ENCODE measurements at regions not wholly inside any gene's neighbourhood (a gene's known extent, or its start where the extent isn't known, plus 50 kb on each side); places are given as distances from the start of the nearest gene placed in this dataset.

- Histone ChIP-seq H3K4me3 (ENCODE audit: low read length) (no peak overlapping the region), H3K27me3 (ENCODE audit: control insufficient read depth, insufficient read depth, low read length) (no peaks in the 10 kb centered on the region), H3K9ac (ENCODE audit: low read length) (no peak overlapping the region), H3K9me3 (ENCODE audit: control insufficient read depth, low read depth, low read length) (no peaks in the 10 kb centered on the region), H3K4me1 (ENCODE audit: control insufficient read depth, low read depth, low read length) (no peaks in the 10 kb centered on the region), H3K27ac (ENCODE audit: low read length) (no peak overlapping the region), H3K36me3 (ENCODE audit: control insufficient read depth, low read depth, low read length) (no peaks in the 10 kb centered on the region)
Measured at GRCh38 chr18:22046473-22046872, 122.9 kb upstream of the GATA6 start.

- Histone ChIP-seq H3K4me3 (ENCODE audit: low read length) (no peak overlapping the region), H3K27me3 (ENCODE audit: control insufficient read depth, insufficient read depth, low read length) (no peaks in the 10 kb centered on the region), H3K27ac (ENCODE audit: low read length) (no peak overlapping the region), H3K4me1 (ENCODE audit: control insufficient read depth, low read depth, low read length) (no peaks in the 10 kb centered on the region), H3K9ac (ENCODE audit: low read length) (no peak overlapping the region), H3K9me3 (ENCODE audit: control insufficient read depth, low read depth, low read length) (no peaks in the 10 kb centered on the region), H3K36me3 (ENCODE audit: control insufficient read depth, low read depth, low read length) (no peaks in the 10 kb centered on the region)
Measured at GRCh38 chr18:22047485-22047884, 121.9 kb upstream of the GATA6 start.

- H3K27ac ChIP-seq (ENCODE audit: low read length), result no peak overlapping the region
- H3K27me3 ChIP-seq (ENCODE audit: control insufficient read depth, insufficient read depth, low read length), result no peaks in the 10 kb centered on the region
- H3K4me1 ChIP-seq (ENCODE audit: control insufficient read depth, low read depth, low read length), result no peaks in the 10 kb centered on the region
- H3K4me3 ChIP-seq (ENCODE audit: low read length), result no peak overlapping the region
- no peaks in the 10 kb centered on the region for H3K36me3 ChIP-seq (ENCODE audit: control insufficient read depth, low read depth, low read length)
- H3K9me3 ChIP-seq (ENCODE audit: control insufficient read depth, low read depth, low read length), result no peaks in the 10 kb centered on the region
- H3K9ac ChIP-seq (ENCODE audit: low read length), result no peak overlapping the region
Measured at GRCh38 chr18:22048221-22048620, 121.2 kb upstream of the GATA6 start.

GRCh38 chr18:22048932-22049615, 120.3 kb upstream of the GATA6 start:
- Histone ChIP-seq H3K27ac (ENCODE audit: low read length) (no peak overlapping the region), H3K27me3 (ENCODE audit: control insufficient read depth, insufficient read depth, low read length) (no peaks in the 10 kb centered on the region), H3K4me3 (ENCODE audit: low read length) (no peak overlapping the region), H3K9me3 (ENCODE audit: control insufficient read depth, low read depth, low read length) (no peaks in the 10 kb centered on the region), H3K4me1 (ENCODE audit: control insufficient read depth, low read depth, low read length) (no peaks in the 10 kb centered on the region), H3K36me3 (ENCODE audit: control insufficient read depth, low read depth, low read length) (no peaks in the 10 kb centered on the region), H3K9ac (ENCODE audit: low read length) (no peak overlapping the region)

- Histone ChIP-seq H3K9me3 (ENCODE audit: control insufficient read depth, low read depth, low read length) (no peaks in the 10 kb centered on the region), H3K4me1 (ENCODE audit: control insufficient read depth, low read depth, low read length) (no peaks in the 10 kb centered on the region), H3K27ac (ENCODE audit: low read length) (no peak overlapping the region), H3K9ac (ENCODE audit: low read length) (no peak overlapping the region), H3K36me3 (ENCODE audit: control insufficient read depth, low read depth, low read length) (no peaks in the 10 kb centered on the region), H3K27me3 (ENCODE audit: control insufficient read depth, insufficient read depth, low read length) (no peaks in the 10 kb centered on the region), H3K4me3 (ENCODE audit: low read length) (no peak overlapping the region)
Measured at GRCh38 chr18:22052405-22053105, 116.8 kb upstream of the GATA6 start.

- H3K4me1 ChIP-seq (ENCODE audit: control insufficient read depth, low read depth, low read length), result no peaks in the 10 kb centered on the region
- no peaks in the 10 kb centered on the region for H3K9me3 ChIP-seq (ENCODE audit: control insufficient read depth, low read depth, low read length)
- no peak overlapping the region for H3K9ac ChIP-seq (ENCODE audit: low read length)
Measured at GRCh38 chr18:22055466-22056238, 113.7 kb upstream of the GATA6 start.

DNA sequence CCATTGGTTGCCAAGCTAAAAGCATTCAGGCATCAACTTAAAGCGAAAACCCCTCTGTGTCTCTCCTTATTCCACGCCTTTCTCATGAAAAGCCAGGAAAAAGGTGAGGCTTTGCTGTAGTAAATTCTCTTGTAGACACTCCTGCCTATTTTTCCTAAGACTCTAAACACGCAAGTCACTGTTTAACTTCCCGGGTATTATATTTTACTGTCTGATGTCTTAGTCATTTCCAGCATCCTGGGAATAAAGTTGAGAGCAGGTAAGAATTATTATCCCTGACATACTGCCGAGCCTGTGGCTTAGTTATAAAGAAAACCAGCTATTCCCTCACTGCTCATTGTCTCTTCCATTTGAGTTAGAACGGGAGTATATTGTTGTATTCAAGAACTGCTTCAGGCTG, 112.4 kb upstream of the GATA6 start:
- Histone ChIP-seq H3K27me3 (ENCODE audit: control insufficient read depth, insufficient read depth, low read length) (no peaks in the 10 kb centered on the region), H3K4me1 (ENCODE audit: control insufficient read depth, low read depth, low read length) (no peaks in the 10 kb centered on the region), H3K9me3 (ENCODE audit: control insufficient read depth, low read depth, low read length) (no peaks in the 10 kb centered on the region), H3K9ac (ENCODE audit: low read length) (no peak overlapping the region), H3K4me3 (ENCODE audit: low read length) (no peak overlapping the region), H3K36me3 (ENCODE audit: control insufficient read depth, low read depth, low read length) (no peaks in the 10 kb centered on the region), H3K27ac (ENCODE audit: low read length) (no peak overlapping the region)

More at GRCh38 chr18:22055466-22056238, 113.7 kb upstream of the GATA6 start:
- Histone ChIP-seq H3K36me3 (ENCODE audit: control insufficient read depth, low read depth, low read length) (no peaks in the 10 kb centered on the region), H3K4me3 (ENCODE audit: low read length) (no peak overlapping the region), H3K27me3 (ENCODE audit: control insufficient read depth, insufficient read depth, low read length) (no peaks in the 10 kb centered on the region), H3K27ac (ENCODE audit: low read length) (no peak overlapping the region)

DNA sequence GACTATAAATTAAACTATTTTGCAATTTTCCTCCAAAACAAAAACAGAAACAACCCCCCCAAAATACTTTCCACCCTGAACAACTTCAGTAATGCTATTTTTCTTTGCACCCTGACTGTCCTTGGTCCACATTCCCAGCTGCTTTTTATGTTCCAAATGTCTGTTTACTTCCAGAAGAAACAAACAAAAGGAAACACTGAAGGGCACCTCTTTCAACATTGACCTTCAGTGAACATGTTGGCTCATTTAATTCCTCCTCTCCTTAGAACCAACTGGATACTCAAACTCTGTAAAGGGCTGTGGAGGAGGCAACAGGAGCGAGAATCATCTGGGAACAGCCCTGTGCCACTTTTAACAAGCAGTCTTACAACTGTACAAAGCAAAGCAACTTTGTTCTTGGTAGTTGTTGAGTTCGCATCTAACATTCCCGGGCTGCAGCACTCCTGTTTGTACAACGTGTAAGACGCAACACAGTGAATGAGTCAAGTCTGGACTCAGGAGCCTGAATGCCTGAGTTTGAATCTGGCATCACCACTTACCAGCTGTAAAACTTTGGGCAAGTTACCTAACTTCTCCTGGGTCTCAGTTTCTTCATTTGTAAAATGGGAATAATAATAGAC, 111.4 kb upstream of the GATA6 start:
- Histone ChIP-seq H3K36me3 (ENCODE audit: control insufficient read depth, low read depth, low read length) (no peaks in the 10 kb centered on the region), H3K9ac (ENCODE audit: low read length) (no peak overlapping the region), H3K27me3 (ENCODE audit: control insufficient read depth, insufficient read depth, low read length) (no peaks in the 10 kb centered on the region), H3K4me3 (ENCODE audit: low read length) (no peak overlapping the region), H3K4me1 (ENCODE audit: control insufficient read depth, low read depth, low read length) (no peaks in the 10 kb centered on the region), H3K9me3 (ENCODE audit: control insufficient read depth, low read depth, low read length) (no peaks in the 10 kb centered on the region), H3K27ac (ENCODE audit: low read length) (no peak overlapping the region)

GRCh38 chr18:22060361-22060760, 109.0 kb upstream of the GATA6 start:
- no peaks in the 10 kb centered on the region for H3K27me3 ChIP-seq (ENCODE audit: control insufficient read depth, insufficient read depth, low read length)
- no peaks in the 10 kb centered on the region for H3K4me1 ChIP-seq (ENCODE audit: control insufficient read depth, low read depth, low read length)
- no peak overlapping the region for H3K9ac ChIP-seq (ENCODE audit: low read length)
- no peak overlapping the region for H3K27ac ChIP-seq (ENCODE audit: low read length)
- no peaks in the 10 kb centered on the region for H3K9me3 ChIP-seq (ENCODE audit: control insufficient read depth, low read depth, low read length)
- no peak overlapping the region for H3K4me3 ChIP-seq (ENCODE audit: low read length)
- H3K36me3 ChIP-seq (ENCODE audit: control insufficient read depth, low read depth, low read length), result no peaks in the 10 kb centered on the region

DNA sequence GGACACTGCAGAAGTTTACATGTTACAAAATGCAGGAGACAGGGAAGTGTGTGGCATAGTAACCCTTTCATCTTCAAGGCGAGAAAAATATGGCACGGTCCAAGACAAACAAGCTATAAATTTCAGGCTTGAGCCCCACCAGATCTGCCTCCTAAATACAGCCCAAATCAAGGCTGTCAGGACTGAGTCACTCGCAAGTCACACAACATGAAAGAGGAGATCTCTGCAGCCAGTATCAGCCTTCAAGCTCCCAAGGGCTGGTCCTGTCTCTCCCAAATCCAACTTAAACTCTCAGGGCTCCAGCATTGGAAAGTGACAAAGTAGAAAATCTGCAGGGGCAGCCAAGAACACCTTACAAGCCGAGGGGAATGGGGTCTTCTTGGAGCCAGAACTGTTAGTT, 106.3 kb upstream of the GATA6 start:
- Histone ChIP-seq H3K27ac (ENCODE audit: low read length) (no peak overlapping the region), H3K9ac (ENCODE audit: low read length) (no peak overlapping the region), H3K36me3 (ENCODE audit: control insufficient read depth, low read depth, low read length) (no peaks in the 10 kb centered on the region), H3K9me3 (ENCODE audit: control insufficient read depth, low read depth, low read length) (no peaks in the 10 kb centered on the region), H3K4me3 (ENCODE audit: low read length) (no peak overlapping the region), H3K4me1 (ENCODE audit: control insufficient read depth, low read depth, low read length) (no peaks in the 10 kb centered on the region), H3K27me3 (ENCODE audit: control insufficient read depth, insufficient read depth, low read length) (no peaks in the 10 kb centered on the region)

DNA sequence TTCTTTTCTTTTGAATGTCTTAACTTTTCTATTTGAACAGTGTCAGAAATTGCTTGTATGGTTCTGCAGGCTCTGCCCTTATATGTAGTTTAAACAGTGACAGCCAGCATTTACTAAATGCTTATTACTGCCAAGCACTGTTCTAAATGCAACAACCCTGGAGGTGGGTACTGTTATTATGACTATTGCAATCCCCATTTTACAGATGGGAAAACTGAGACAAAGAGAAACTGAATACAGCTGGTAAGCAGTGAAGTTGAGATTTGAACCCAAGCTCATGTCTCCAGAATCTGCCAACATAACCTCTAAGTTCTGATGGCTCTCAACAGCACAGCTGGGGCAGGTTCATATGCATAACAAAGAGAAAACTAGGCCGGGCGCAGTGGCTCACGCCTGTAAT, 105.7 kb upstream of the GATA6 start:
- Histone ChIP-seq H3K27ac (ENCODE audit: low read length) (no peak overlapping the region), H3K27me3 (ENCODE audit: control insufficient read depth, insufficient read depth, low read length) (no peaks in the 10 kb centered on the region), H3K36me3 (ENCODE audit: control insufficient read depth, low read depth, low read length) (no peaks in the 10 kb centered on the region), H3K4me3 (ENCODE audit: low read length) (no peak overlapping the region), H3K9me3 (ENCODE audit: control insufficient read depth, low read depth, low read length) (no peaks in the 10 kb centered on the region), H3K9ac (ENCODE audit: low read length) (no peak overlapping the region), H3K4me1 (ENCODE audit: control insufficient read depth, low read depth, low read length) (no peaks in the 10 kb centered on the region)
